Suprapubic skin (tissue), 4 donors: ENCODE measurements at regions not wholly inside any gene's neighbourhood (a gene's known extent, or its start where the extent isn't known, plus 50 kb on each side); places are given as distances from the start of the nearest gene placed in this dataset.
"Not testable (repeated sequence)": the region's sequence is repeated elsewhere in the genome, so short reads cannot be mapped to it uniquely, and the experiment has no call there.

Experiments
- CTCF ChIP-seq, 2 donors: fragments of 200-600 bp in 1 of 2; fragments of 450-650 bp in 1 of 2; sonication (generic) in 1 of 2; IDR thresholded peaks; one replicate each; pipeline ENCODE4 v1.5.1; 2016 to 2019; ENCODE audit warnings: antibody characterized with exemption in 2 of 2, mild to moderate bottlenecking in 1 of 2, moderate library complexity in 1 of 2
- EP300 ChIP-seq: sonication (generic); formaldehyde crosslinking; IDR thresholded peaks from one replicate; pipeline ENCODE4 v1.6.1; 2017; ENCODE audit warnings: antibody characterized with exemption
- POLR2A ChIP-seq, 2 donors: fragments of 450-650 bp; IDR thresholded peaks; one replicate each; pipeline ENCODE4 v1.6.1; 2017; ENCODE audit warnings: antibody characterized with exemption in 2 of 2, mild to moderate bottlenecking in 2 of 2, moderate library complexity in 2 of 2
- POLR2AphosphoS5 ChIP-seq, 3 donors: sonication (generic); formaldehyde crosslinking; IDR thresholded peaks; one replicate each; pipeline ENCODE4 v1.6.1; 2017; ENCODE audit warnings: antibody characterized with exemption in 3 of 3

GRCh38 chr1:121052081-121052660 lies 132.0 kb downstream of the FAM72B start:
- TF ChIP-seq POLR2AphosphoS5 (IDR thresholded peaks at IDR 0.05); CTCF (IDR thresholded peaks at IDR 0.05); POLR2A (IDR thresholded peaks at IDR 0.05); EP300: not testable (repeated sequence)
